ENCODE measurements at regions not wholly inside any gene's neighbourhood (a gene's known extent, or its start where the extent isn't known, plus 50 kb on each side); places are given as distances from the start of the nearest gene placed in this dataset.

GRCh38 chr2:40507432-40507831, 55.5 kb upstream of the SLC8A1 start:
- DNase-seq, result no peak
- intact Hi-C loops (cut with DNase I), result loop anchor here in 1 of 2 donors (5.0 kb wide), 1 partner anchor 55 kb away; the partner anchor contains the start of gene SLC8A1
- ATAC-seq, result no peak

GRCh38 chr2:40510304-40510703, 58.4 kb upstream of the SLC8A1 start:
- ATAC-seq, result no peak
- intact Hi-C loops (cut with DNase I), result loop anchor here in 1 of 2 donors (5.0 kb wide), 1 partner anchor 42 kb away; no protein-coding TSS in a partner anchor
- DNase-seq, result no peak

GRCh38 chr2:40511661-40512213, 59.8 kb upstream of the SLC8A1 start:
- intact Hi-C loops (cut with DNase I), result loop anchor here in 1 of 2 donors (5.0 kb wide), 1 partner anchor 41 kb away; no protein-coding TSS in a partner anchor
- DNase-seq (peak; percentile 28), ATAC-seq (peak; percentile 43 to 58)

GRCh38 chr2:40512256-40512655, 60.4 kb upstream of the SLC8A1 start:
- DNase-seq (peak; percentile 19), ATAC-seq (peak; percentile 88)
- intact Hi-C loops (cut with DNase I), result loop anchor here in 1 of 2 donors (5.0 kb wide), 1 partner anchor 40 kb away; no protein-coding TSS in a partner anchor

DNA sequence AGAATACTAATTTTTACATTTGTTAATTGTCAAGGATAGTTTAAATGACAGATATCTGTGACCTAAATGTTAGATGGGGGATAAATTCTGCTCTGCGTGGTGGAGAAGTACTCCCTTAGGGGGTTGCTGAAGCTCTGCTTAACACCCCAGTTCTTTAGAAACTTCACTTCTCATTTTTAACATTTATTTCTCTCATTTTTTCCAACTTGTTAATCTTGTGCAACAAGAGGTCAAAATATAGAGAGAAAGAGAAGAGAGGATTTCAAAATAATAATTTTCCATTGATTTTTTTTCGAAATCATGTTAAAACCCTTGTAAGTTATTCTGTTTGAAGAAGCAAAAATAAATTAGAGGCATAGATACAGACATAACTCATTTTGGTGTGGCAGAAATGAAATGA, 61.3 kb upstream of the SLC8A1 start:
- DNase-seq, result no peak
- intact Hi-C loops (cut with DNase I), result loop anchor here in 1 of 2 donors (5.0 kb wide), 1 partner anchor 39 kb away; no protein-coding TSS in a partner anchor
- ATAC-seq, result no peak

GRCh38 chr2:40516604-40517003, 64.7 kb upstream of the SLC8A1 start:
- ATAC-seq, result no peak
- no peak for DNase-seq
- intact Hi-C loops (cut with DNase I), result no loop called here

DNA sequence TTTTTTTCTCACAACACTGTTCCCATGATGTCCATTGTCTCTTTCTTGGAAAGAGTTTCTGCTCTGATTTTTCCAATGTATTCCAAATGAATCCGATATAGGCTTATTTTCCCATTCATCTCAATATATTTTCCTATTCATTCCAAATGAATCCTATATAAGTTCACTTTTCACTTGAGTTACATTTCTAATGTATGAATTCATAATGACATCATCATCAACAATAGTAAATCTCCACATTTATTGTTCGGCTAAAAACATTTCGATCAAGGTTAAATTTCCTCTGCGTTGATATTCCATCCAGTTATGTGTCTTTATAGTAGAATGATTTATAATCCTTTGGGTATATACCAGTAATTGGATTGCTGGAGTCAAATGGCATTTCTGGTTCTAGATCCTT, 76.7 kb upstream of the SLC8A1 start:
- DNase-seq (no peak), ATAC-seq (no peak)
- intact Hi-C loops (cut with DNase I), result no loop called here

DNA sequence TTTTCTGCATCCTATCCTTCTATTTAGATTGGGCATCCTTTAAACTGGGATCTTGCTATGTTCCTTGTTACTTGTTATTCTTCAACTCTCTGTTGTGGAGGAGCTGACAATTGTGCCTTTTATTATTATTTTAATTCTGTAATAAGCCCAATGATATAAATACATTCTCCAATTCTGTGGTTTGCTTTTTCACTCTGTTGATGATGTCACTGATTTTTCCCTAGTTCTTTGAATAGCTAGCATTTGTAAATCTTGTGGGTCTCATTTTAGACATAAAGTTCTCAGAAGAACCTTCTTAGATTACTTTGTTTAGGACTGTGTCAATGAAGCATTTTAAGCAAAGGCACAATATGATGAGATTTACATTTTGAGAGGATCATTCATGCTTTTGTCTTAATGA, 79.5 kb upstream of the SLC8A1 start:
- ATAC-seq, result no peak
- intact Hi-C loops (cut with DNase I), result no loop called here

GRCh38 chr2:40534528-40534927, 82.6 kb upstream of the SLC8A1 start:
- no peak for DNase-seq
- ATAC-seq, result no peak
- intact Hi-C loops (cut with DNase I), result no loop called here

More for the DNA sequence above, 79.5 kb upstream of the SLC8A1 start:
- no peak for DNase-seq

GRCh38 chr2:40535972-40536371, 84.1 kb upstream of the SLC8A1 start:
- ATAC-seq (no peak), DNase-seq (no peak)
- intact Hi-C loops (cut with DNase I), result no loop called here

DNA sequence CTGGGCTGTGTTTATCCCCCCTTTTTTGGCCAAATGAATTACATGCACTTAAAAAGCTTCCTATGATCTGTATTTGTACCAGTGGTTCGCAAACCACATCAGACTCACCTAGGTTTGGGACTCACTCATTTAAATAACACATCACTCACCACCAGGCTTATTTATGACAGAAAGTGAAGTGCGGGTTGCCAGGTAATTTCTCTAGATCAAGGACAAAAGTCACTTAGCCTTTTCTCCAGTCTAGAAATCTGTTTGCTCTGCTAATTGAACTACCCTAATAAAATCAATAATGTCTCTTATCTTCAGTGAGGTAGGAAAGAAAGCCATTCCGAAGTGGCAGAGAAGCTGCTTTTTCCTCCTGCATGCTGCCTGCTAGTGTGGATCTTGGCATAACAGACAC, 88.1 kb upstream of the SLC8A1 start:
- intact Hi-C loops (cut with DNase I), result no loop called here
- no peak for DNase-seq
- no peak for ATAC-seq

GRCh38 chr2:40543381-40543780, 91.5 kb upstream of the SLC8A1 start:
- intact Hi-C loops (cut with DNase I), result no loop called here
- DNase-seq (no peak), ATAC-seq (no peak)

- intact Hi-C loops (cut with DNase I), result no loop called here
- no peak for DNase-seq
- no peak for ATAC-seq
These were observed 92.2 kb upstream of the SLC8A1 start for GRCh38 chr2:40544072-40544471.

- DNase-seq, result no peak
- intact Hi-C loops (cut with DNase I), result no loop called here
- ATAC-seq, result no peak
These were observed 93.8 kb upstream of the SLC8A1 start for GRCh38 chr2:40545645-40546044.

DNA sequence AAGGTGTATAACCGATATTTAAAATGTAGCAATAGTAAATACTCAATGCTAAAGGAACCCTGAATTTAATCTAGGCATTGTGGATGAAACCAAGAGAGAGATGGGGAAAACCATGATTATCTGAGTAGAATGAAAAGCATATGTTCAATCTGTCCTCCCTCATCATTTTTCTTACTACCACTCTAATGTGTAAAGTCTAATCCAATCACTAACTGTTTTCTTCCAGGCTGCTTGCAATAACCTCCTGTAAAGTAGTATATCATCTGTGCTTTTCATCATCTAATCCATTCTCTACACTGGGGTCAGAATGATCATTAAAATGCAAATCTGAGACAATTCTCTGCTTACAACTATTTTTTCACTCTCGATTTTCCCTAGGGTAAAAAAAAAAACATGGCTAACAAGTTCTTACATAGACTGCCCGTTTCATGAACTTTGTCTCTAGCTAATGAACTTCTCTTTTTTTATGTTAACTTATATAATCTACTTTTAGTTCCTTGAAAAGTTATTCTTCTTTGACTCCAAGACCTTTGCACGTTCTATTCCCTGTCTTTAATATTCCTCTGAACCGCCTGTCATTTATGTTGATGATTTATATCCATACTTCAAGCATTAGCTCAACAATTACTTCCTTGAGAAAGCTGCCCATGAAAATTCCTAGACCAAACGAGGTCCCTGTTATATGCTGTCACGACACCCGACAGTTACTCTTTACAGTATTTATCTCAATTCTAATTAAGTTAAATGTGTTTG, 94.7 kb upstream of the SLC8A1 start:
- no peak for DNase-seq
- ATAC-seq, result no peak
- intact Hi-C loops (cut with DNase I), result no loop called here

DNA sequence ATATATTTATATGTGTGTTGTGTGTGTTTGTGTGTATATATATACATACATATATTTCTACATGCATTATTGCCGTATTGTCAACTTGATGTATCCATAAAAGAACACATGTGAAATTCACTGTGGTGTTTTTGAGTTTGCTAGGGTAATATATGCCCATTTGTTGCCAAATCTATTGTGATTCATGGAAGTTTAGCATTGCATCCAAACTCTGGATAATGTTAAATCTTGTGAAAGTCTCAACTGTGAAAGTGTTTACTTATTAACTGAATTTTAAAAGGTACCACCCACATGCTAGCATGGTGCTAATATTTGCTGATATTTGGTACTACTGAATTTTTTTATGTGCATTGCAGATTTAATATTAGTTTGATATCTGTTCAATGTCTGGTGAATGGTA, 96.6 kb upstream of the SLC8A1 start:
- intact Hi-C loops (cut with DNase I), result no loop called here
- no peak for DNase-seq
- no peak for ATAC-seq

DNA sequence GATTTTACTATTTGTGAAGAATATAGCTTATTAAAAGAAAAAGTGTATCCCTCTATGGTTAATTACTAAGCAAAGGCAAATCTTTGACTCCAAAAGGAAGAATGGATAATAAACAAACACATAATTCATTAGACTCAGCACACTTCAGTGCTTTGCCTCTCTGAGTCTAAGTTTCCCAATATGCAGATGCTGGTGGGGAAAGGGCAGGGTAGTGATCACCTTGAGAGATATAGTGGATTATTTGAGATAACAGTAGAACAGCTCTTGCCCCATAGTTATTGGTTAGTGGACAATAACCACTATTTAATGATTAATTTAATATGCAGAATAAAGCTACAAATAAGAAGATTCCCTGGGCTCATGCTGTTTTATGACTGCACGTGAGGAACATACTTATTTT, 98.2 kb upstream of the SLC8A1 start:
- DNase-seq (no peak), ATAC-seq (no peak)
- intact Hi-C loops (cut with DNase I), result loop anchor here in 1 of 2 donors (5.0 kb wide), 2 partner anchors 38 to 98 kb away; partner anchors contain the start of gene SLC8A1

DNA sequence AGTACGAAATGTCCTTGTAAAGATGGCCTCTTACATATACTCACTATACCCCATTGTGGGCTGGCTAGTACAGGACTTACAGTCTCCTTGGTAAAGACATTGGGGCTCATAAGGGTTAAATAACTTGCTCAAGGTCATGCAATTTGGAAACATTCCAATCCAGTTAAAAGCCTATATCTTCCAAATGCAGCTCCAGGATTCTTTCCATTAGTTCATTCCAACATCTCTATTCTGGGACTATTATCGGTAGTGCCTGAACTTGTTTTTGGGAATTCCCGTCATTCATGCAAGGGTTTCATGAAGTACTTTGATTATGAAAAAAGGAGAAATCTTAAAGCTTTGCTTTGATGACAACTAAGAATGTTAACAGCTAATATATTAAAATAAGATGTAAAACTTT, 99.2 kb upstream of the SLC8A1 start:
- ATAC-seq (no peak), DNase-seq (no peak)
- intact Hi-C loops (cut with DNase I), result loop anchor here in 1 of 2 donors (5.0 kb wide), 2 partner anchors 39 to 99 kb away; partner anchors contain the start of gene SLC8A1

GRCh38 chr2:40554665-40555294, 102.9 kb upstream of the SLC8A1 start:
- intact Hi-C loops (cut with DNase I), result loop anchor here (1.0 to 5.0 kb wide), 4 partner anchors 42 to 642 kb away; partner anchors contain the start of gene SLC8A1 (in 1 of the 2)
- DNase-seq (peak; percentile 65), ATAC-seq (peak; percentile 78 to 90)

GRCh38 chr2:40556293-40556692, 104.4 kb upstream of the SLC8A1 start:
- DNase-seq (no peak), ATAC-seq (no peak)
- intact Hi-C loops (cut with DNase I), result loop anchor here in 1 of 2 donors (5.0 kb wide), 1 partner anchor 644 kb away; no protein-coding TSS in a partner anchor

Data from left cardiac atrium (tissue), 4 donors.